ENCODE measurements at regions not wholly inside any gene's neighbourhood (a gene's known extent, or its start where the extent isn't known, plus 50 kb on each side); places are given as distances from the start of the nearest gene placed in this dataset.

GRCh38 chr3:170799009-170799408 is 71.0 kb downstream of the RPL22L1 start:
- TF ChIP-seq YY1 (IDR thresholded peaks at IDR 0.05; ENCODE audit: insufficient read depth, insufficient read length) (no peak), ZNF274 (IDR thresholded peaks at IDR 0.05; ENCODE audit: low read depth, low read length) (no peak)
